Panc1 (cell line): ENCODE measurements at regions not wholly inside any gene's neighbourhood (a gene's known extent, or its start where the extent isn't known, plus 50 kb on each side); places are given as distances from the start of the nearest gene placed in this dataset.

ENCODE experiments used
- POLR2AphosphoS5 ChIP-seq: IDR thresholded peaks from 2 replicates; pipeline ENCODE4 v1.6.1; 2012; ENCODE audit warnings: mild to moderate bottlenecking, low read depth, low read length, moderate library complexity
- REST ChIP-seq, 2 experiments: IDR thresholded peaks; 2 replicates each; pipeline ENCODE4 v1.6.1; 2011 to 2012; ENCODE audit warnings: low read depth in 2 of 2, control low read depth in 1 of 2, low read length in 1 of 2, mild to moderate bottlenecking in 1 of 2, moderate library complexity in 1 of 2; ENCODE audit not compliant: insufficient read depth in 1 of 2
- SIN3A ChIP-seq: IDR thresholded peaks from 2 replicates; pipeline ENCODE4 v1.6.1; 2012; ENCODE audit warnings: low read depth, mild to moderate bottlenecking, low read length, moderate library complexity, borderline replicate concordance; ENCODE audit not compliant: insufficient read depth
- TCF7L2 ChIP-seq: IDR thresholded peaks from 2 replicates; pipeline ENCODE4 v1.6.1; 2011; ENCODE audit warnings: mild to moderate bottlenecking, low read depth, low read length, inconsistent platforms
- TF ChIP-seq, protein P1 (sequence below): fragments of 450-650 bp; IDR thresholded peaks from 2 replicates; pipeline ENCODE4 v1.5.1; 2017; ENCODE audit warnings: mild to moderate bottlenecking

- TF ChIP-seq, protein P1, sequence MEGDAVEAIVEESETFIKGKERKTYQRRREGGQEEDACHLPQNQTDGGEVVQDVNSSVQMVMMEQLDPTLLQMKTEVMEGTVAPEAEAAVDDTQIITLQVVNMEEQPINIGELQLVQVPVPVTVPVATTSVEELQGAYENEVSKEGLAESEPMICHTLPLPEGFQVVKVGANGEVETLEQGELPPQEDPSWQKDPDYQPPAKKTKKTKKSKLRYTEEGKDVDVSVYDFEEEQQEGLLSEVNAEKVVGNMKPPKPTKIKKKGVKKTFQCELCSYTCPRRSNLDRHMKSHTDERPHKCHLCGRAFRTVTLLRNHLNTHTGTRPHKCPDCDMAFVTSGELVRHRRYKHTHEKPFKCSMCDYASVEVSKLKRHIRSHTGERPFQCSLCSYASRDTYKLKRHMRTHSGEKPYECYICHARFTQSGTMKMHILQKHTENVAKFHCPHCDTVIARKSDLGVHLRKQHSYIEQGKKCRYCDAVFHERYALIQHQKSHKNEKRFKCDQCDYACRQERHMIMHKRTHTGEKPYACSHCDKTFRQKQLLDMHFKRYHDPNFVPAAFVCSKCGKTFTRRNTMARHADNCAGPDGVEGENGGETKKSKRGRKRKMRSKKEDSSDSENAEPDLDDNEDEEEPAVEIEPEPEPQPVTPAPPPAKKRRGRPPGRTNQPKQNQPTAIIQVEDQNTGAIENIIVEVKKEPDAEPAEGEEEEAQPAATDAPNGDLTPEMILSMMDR: no peak
- no peak for TF ChIP-seq POLR2AphosphoS5
- TF ChIP-seq REST (IDR thresholded peaks at IDR 0.05; ENCODE audit: insufficient read depth in 1 of 2, low read depth in 2 of 2, low read length in 1 of 2): no peak
- TF ChIP-seq TCF7L2: no peak
- no peak for TF ChIP-seq SIN3A
Observed at GRCh38 chr2:53312181-53312580, 455.4 kb upstream of the CHAC2 start.
